ENCODE measurements at regions not wholly inside any gene's neighbourhood (a gene's known extent, or its start where the extent isn't known, plus 50 kb on each side); places are given as distances from the start of the nearest gene placed in this dataset.
A peak's percentile ranks its signal among the peaks of the same experiment; 100 is the strongest.

GRCh38 chr12:108454539-108455139 lies 60.4 kb upstream of the FICD start:
- BruUV-seq (replicated peaks) = no TSS peak
- H3K4me3 ChIP-seq (ENCODE audit: low read depth, low read length, poor library complexity, severe bottlenecking) = no peak overlapping the region
- CTCF ChIA-PET = no interaction called here

GRCh38 chr12:108449478-108449877 lies 65.6 kb upstream of the FICD start:
- CTCF ChIA-PET = no interaction called here
- Histone ChIP-seq H3K4me1 (ENCODE audit: insufficient read depth, low read length, poor library complexity, severe bottlenecking) (peaks cover 36% of the 10 kb centered on the region), H3K27ac (ENCODE audit: low read depth, low read length, poor library complexity, severe bottlenecking) (peak overlapping the region; percentile 58), H3K36me3 (ENCODE audit: insufficient read depth, low read length, poor library complexity, severe bottlenecking) (no peaks in the 10 kb centered on the region), H3K4me3 (ENCODE audit: low read depth, low read length, poor library complexity, severe bottlenecking) (no peak overlapping the region), H3K27me3 (replicated peaks; ENCODE audit: insufficient read depth, low read depth, low read length, poor library complexity) (no peaks in the 10 kb centered on the region), H3K9me3 (ENCODE audit: low read depth, low read length, poor library complexity, severe bottlenecking) (no peaks in the 10 kb centered on the region)
- BruUV-seq (replicated peaks) = no TSS peak
- intact Hi-C loops (cut with micrococcal nuclease; ENCODE audit: unreplicated experiment) = no loop called here
- DNase-seq (ENCODE audit: low spot score) = peak; percentile 47
- TF ChIP-seq EZH2 (IDR thresholded peaks at IDR 0.05; ENCODE audit: borderline replicate concordance, low read depth, low read length, poor library complexity, severe bottlenecking) (no peak), CTCF (conservative IDR thresholded peaks at IDR 0.05; ENCODE audit: low read depth, low read length) (no peak)
- POLR2A ChIA-PET (ENCODE audit: low non-redundant PET) = no interaction called here

More at GRCh38 chr12:108454539-108455139, 60.4 kb upstream of the FICD start:
- Histone ChIP-seq H3K9me3 (ENCODE audit: low read depth, low read length, poor library complexity, severe bottlenecking) (no peaks in the 10 kb centered on the region), H3K27ac (ENCODE audit: low read depth, low read length, poor library complexity, severe bottlenecking) (no peak overlapping the region), H3K27me3 (replicated peaks; ENCODE audit: insufficient read depth, low read depth, low read length, poor library complexity) (peaks cover 10% of the 10 kb centered on the region), H3K36me3 (ENCODE audit: insufficient read depth, low read length, poor library complexity, severe bottlenecking) (no peaks in the 10 kb centered on the region), H3K4me1 (ENCODE audit: insufficient read depth, low read length, poor library complexity, severe bottlenecking) (peaks cover 6% of the 10 kb centered on the region)
- intact Hi-C loops (cut with micrococcal nuclease; ENCODE audit: unreplicated experiment) = loop anchor here (5.0 to 10.0 kb wide), 5 partner anchors 120 to 387 kb away; partner anchors contain the start of genes CMKLR1 and WSCD2
- no peak for DNase-seq (ENCODE audit: low spot score)
- no peak for TF ChIP-seq EZH2 (IDR thresholded peaks at IDR 0.05; ENCODE audit: borderline replicate concordance, low read depth, low read length, poor library complexity, severe bottlenecking)
- no peak for TF ChIP-seq CTCF (conservative IDR thresholded peaks at IDR 0.05; ENCODE audit: low read depth, low read length)
- POLR2A ChIA-PET (ENCODE audit: low non-redundant PET) = no interaction called here

GRCh38 chr12:108448246-108448645 lies 66.8 kb upstream of the FICD start:
- H3K36me3 ChIP-seq (ENCODE audit: insufficient read depth, low read length, poor library complexity, severe bottlenecking) = no peaks in the 10 kb centered on the region
- intact Hi-C loops (cut with micrococcal nuclease; ENCODE audit: unreplicated experiment) = no loop called here
- no peaks in the 10 kb centered on the region for H3K9me3 ChIP-seq (ENCODE audit: low read depth, low read length, poor library complexity, severe bottlenecking)
- BruUV-seq (replicated peaks) = no TSS peak
- no peak for DNase-seq (ENCODE audit: low spot score)
- no peak overlapping the region for H3K4me3 ChIP-seq (ENCODE audit: low read depth, low read length, poor library complexity, severe bottlenecking)
- peaks cover 42% of the 10 kb centered on the region for H3K4me1 ChIP-seq (ENCODE audit: insufficient read depth, low read length, poor library complexity, severe bottlenecking)
- H3K27me3 ChIP-seq (replicated peaks; ENCODE audit: insufficient read depth, low read depth, low read length, poor library complexity) = no peaks in the 10 kb centered on the region
- TF ChIP-seq EZH2 (IDR thresholded peaks at IDR 0.05; ENCODE audit: borderline replicate concordance, low read depth, low read length, poor library complexity, severe bottlenecking) (no peak), CTCF (conservative IDR thresholded peaks at IDR 0.05; ENCODE audit: low read depth, low read length) (no peak)
- ChIA-PET CTCF (no interaction called here), POLR2A (ENCODE audit: low non-redundant PET) (no interaction called here)
- H3K27ac ChIP-seq (ENCODE audit: low read depth, low read length, poor library complexity, severe bottlenecking) = peak overlapping the region; percentile 18
